GM18868 (cell line): ENCODE measurements at regions not wholly inside any gene's neighbourhood (a gene's known extent, or its start where the extent isn't known, plus 50 kb on each side); places are given as distances from the start of the nearest gene placed in this dataset.

ENCODE experiments used
- ATAC-seq: cut with Tn5 transposase; IDR thresholded peaks from one replicate; pipeline ENCODE4 v1.9.1; 2021; ENCODE audit warnings: mild to moderate bottlenecking, moderate library complexity; ENCODE audit not compliant: unreplicated experiment

GRCh38 chr15:61549727-61550126, 320.6 kb upstream of the RORA start:
- no peak for ATAC-seq

DNA sequence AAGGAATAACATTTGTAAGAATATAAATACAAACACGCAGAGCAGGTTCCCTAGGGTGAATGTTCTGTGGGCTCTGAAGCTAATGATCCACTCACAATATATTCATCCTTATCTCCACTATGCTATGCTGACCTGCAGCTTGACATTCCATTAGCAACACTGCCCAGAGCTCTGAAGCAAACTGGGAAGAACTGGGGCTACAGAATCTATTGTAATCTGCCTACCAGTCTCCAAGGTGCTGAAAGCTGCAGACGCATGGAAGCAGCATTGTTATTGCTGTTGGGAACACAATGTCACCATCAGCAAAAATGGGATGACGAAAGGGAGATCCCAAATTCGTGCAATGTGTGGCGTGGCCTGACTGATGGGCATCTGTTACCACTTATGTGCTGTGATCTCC, 316.7 kb upstream of the RORA start:
- no peak for ATAC-seq

DNA sequence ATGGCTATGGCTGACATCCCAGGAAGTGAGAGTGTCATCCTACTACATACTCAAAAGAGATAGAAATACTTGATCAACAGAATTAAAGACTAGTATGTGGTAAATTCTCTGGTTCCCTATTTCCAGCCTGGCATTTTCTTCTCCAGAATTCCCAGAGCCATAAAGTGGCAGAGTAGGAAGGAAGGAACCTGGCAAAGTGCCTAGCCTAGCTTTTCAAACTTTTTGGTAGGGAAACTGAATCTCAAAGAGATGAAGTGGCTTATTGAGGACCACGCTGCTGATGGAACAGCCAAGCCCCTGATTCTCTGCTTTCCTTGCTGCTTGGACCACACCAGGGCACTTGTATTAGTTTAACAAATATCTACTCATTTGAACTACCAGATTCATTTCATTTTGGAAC, 312.4 kb upstream of the RORA start:
- ATAC-seq, result no peak

GRCh38 chr15:61537337-61537736, 308.2 kb upstream of the RORA start:
- no peak for ATAC-seq

GRCh38 chr15:61534986-61535385, 305.9 kb upstream of the RORA start:
- no peak for ATAC-seq

- ATAC-seq, result no peak
Observed at GRCh38 chr15:61530769-61531168, 301.7 kb upstream of the RORA start.

GRCh38 chr15:61528581-61528910, 299.4 kb upstream of the RORA start:
- no peak for ATAC-seq

GRCh38 chr15:61527836-61528580, 298.9 kb upstream of the RORA start:
- ATAC-seq, result no peak

DNA sequence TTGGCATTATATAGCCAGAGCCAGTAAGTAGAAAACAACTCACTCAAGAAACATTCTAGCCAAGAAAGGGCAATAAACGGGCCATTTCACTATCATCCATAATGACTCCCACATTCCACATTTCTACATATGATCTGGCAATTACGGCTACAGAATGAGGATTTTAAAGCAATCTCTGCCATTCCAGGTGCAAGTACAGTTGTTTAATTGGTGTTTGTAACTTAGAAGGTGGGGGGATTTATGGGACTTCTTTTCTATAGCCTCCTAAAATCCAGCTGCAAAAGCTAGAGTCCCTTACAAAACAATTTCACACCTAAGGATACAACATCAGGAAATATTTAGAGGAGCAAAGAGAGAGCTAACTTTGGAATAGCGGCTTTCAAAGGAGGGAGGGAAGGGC, 295.4 kb upstream of the RORA start:
- ATAC-seq, result no peak

DNA sequence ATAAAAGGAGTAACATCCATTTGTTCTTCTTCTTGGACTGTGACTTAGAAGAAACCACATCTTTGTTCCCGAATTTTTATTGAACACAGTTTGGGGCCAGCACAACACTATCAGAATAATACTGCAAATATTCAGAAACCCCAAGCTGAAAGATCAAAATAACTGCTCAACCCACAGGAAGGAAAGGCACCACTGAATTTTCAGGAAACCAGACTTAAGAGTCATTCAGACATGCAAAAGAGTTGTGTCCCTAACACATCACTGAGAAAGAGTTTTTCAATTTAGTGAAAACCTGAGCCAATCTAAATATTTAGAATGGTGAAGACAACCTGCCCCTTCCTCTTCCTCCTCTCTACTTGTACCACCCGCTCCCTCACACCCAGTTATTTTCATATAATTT, 295.0 kb upstream of the RORA start:
- no peak for ATAC-seq

DNA sequence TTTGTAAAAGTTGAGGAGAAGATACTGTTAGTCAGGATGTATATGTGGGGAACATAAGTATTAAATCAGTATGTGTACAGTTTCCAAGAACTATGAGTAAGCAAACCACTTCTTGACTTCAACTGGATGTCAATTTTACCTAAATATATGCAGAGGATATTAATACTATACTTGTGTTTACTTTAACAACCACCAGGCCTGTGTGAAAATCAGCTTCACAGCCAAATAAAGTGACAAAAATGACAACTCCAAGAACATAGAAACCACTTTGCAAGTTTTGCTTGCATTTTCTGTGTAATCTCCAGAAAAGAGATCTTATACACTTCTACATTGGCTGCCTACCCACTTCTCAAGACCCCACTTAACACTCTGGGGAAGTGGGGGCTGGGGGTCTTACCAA, 293.3 kb upstream of the RORA start:
- no peak for ATAC-seq

DNA sequence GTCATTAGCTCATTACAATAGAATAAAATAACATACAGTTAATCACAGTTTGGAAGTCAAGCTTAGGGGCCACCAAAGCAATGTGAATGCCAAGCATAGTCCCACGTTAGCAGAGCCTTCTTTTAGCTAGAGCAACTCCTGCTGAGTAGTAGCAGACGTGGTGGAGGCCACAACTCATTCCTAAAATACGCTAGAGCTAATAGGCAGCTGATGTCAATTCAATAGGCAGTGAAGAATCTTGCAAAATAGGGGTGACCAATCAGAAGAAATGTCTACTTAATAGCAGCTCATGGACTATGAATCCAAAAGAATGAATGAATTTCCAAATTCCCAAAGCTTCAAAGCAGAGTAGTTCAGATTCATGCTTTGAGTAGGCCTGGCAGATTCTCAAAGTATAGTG, 292.9 kb upstream of the RORA start:
- no peak for ATAC-seq

DNA sequence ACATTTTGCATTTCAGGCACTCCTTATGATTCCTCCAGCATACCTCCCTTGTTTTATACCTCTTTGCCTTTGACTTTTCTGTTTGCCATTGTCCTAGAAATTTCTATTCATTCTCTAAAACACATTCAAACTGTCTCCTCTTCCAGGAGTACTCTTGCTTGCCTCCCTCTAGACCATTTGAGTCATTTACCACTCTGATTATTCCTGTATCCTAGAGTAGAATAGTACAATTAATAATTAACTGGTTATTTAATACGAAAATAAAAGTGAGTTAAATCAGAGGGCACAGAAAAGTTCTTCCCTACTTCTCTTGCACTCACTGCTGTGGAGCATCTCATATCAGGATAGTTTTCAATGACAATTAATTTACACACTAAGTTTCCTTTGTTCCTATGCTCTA, 290.2 kb upstream of the RORA start:
- no peak for ATAC-seq

- no peak for ATAC-seq
Observed at GRCh38 chr15:61518191-61518950, 289.3 kb upstream of the RORA start.

DNA sequence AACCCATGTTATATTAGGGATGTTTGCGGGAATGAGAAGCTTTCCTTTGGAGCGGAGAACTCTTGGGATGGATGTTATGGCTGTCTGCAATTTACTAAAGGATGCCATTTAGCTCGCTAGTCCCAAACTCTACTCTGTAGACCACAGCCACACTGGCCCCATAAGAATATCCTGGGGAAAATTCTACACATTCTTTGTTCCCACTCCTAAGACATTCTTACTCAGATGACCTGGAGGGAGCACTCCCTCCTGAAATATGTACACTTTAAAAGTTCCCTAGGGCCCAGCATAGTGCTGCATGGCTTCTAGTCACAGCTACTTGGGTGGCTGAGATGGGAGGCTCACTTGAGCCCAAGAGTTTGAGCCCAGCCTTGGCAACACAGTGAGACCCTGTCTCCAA, 288.7 kb upstream of the RORA start:
- ATAC-seq, result no peak

- no peak for ATAC-seq
Observed at GRCh38 chr15:61517335-61517734, 288.2 kb upstream of the RORA start.

GRCh38 chr15:61511756-61512155, 282.7 kb upstream of the RORA start:
- ATAC-seq, result no peak

GRCh38 chr15:61511089-61511488, 282.0 kb upstream of the RORA start:
- ATAC-seq, result no peak

DNA sequence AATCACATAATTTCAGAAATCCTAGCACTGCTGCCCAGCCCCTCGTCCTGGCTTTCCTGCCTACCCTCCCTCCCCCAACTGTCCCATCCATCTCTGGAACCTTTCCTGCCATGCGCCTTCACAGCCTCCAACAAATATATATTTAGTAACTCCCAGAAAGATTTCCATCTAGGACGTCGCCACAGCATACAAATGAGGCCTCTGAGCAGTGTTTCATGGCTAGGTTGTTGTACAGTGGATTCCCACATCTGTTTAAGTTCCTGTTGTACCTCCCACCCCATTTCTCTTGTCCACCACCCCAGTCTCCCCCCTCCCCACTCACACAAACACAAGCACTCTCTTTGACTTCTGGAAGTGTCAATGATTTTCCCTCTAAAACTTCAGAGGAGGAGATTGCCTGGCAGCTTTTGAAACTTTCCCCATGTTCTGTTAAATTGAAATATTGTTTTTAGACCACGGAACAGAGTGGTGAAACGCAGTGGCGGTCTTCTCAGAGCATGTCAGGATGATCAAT, 280.3 kb upstream of the RORA start:
- ATAC-seq, result no peak

- ATAC-seq, result no peak
Observed at GRCh38 chr15:61503383-61503969, 274.4 kb upstream of the RORA start.

DNA sequence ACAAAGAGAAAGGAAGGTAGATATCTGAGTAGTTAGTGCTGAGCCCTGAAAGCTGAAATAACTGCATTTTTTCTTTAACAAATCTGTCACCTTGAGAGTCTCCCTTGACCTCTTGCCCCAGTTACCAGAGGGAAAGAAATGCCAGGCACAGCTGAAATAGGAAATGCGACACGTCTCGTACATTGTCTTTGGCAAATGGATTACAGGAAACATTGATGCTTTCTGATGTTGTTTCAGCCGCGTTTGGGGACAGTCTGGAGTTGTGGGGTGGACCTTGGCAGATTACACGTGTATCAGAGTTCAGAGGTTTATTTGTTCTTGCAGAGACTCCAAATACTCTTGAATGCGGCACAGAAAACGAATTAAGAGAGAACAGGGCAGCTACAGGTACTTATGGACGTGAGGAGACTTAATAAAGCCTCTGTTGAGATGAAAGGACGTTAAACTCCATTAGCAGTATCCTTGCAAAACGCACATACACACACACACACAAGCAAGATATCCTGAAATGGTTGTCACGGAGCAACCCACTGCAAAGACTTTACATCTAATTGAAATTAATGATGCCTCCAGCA, 272.8 kb upstream of the RORA start:
- no peak for ATAC-seq
